ENCODE measurements at regions not wholly inside any gene's neighbourhood (a gene's known extent, or its start where the extent isn't known, plus 50 kb on each side); places are given as distances from the start of the nearest gene placed in this dataset.

DNA sequence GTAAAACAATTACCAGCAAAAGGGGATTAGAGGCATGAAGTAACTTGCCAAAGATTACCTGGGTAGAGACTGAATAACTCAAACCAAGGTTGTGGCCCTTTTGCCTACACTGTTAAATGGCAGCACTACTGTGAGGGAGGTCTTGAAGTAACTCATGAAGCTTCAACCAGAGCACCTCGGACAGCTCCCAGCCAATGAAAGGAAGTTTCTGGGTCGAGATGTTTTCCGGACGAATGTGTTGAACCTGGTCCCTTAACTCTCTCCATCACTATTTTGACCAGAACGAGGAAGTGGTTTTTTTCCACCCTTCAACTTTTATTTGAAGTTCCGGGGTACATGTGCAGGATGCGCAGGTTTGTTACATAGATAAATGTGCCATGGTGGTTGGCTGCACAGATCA is 133.6 kb upstream of the PRKCQ start:
- no peak for TF ChIP-seq EZH2phosphoT487 (IDR thresholded peaks at IDR 0.05; ENCODE audit: low read depth, severe bottlenecking, unreplicated experiment)
- no peak for TF ChIP-seq CTCF (IDR thresholded peaks at IDR 0.05; ENCODE audit: poor library complexity)
- no peak for TF ChIP-seq EZH2 (IDR thresholded peaks at IDR 0.05; ENCODE audit: borderline replicate concordance)
